ENCODE measurements at regions not wholly inside any gene's neighbourhood (a gene's known extent, or its start where the extent isn't known, plus 50 kb on each side); places are given as distances from the start of the nearest gene placed in this dataset.

DNA sequence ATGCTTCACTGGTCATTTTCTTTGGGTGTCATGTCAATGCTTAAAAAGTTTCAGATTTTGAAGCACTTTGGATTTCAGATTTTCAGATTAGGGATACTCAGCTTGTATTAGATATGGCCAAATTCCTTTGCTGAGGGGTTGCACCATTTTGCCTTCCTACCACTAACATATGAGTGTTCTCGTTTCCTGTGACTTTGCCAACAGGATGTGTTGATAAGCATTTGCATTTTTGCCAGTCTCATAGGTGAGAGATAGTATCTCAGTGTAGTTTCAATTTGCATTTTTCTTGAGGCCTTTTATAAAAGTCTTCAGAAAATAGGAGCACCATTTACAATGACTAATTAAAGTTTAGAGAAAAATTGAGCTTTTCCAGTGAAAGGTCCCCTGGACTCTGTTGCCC, 71.6 kb upstream of the CLCN4 start:
- DNase-seq = no peak

DNA sequence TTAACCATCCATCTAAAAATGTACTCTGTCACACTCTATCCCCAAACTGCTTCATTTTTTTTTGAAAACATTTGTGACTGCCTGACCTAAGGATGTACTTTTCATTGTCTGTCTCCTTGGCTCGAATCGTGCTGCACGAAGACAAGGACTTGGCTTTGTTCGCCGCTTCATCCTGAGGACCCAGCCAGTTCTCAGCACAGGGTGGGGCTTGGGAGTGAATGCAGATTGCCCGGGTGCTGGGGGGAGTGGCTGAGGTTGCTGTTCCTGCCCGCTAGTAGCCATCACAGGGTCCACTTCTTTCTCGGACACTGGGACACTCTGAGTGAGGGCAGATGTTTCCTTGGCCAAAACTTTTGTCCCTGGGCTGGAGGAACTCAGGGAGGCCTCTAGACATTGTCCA, 70.1 kb upstream of the CLCN4 start:
- DNase-seq = no peak

DNA sequence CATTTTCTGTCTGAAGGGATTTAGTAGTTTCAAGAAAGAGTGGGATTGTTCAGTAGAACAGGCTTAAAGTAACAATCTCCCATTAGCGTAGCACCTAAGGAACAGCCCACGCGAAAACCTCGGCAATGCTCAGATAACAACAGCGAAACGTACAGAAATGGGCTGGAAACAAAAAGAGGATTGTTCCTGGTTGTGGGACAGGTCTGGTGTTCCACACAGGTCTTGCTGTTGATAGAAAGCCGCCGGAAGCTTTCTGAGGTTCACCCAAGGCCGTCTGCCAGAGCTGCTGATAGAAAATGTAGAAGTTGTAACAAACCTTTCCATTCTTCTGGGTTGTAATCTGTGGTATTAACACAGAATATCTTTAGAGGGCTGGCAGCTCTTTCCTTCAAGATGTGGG, 69.4 kb upstream of the CLCN4 start:
- no peak for DNase-seq

DNA sequence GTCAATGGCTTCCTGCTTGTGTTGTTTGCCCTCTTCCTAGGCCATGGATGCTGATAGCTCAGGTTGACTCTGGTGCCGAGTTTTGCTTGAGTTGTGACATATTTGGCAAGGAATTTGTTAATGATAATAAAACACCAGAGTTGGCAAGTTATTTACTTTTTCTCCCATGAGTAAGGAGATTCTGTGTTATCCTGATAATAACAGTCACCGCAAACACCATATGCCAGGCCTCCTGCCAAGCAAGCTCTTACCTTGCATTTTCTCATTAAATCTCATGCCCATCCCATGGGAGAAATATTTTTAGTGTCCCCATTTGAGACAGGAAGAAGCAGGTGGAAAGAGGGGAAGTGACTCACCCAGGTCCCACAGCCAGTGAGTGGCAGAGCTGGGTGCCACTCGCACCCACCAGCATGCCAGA, 67.4 kb upstream of the CLCN4 start:
- no peak for DNase-seq

DNA sequence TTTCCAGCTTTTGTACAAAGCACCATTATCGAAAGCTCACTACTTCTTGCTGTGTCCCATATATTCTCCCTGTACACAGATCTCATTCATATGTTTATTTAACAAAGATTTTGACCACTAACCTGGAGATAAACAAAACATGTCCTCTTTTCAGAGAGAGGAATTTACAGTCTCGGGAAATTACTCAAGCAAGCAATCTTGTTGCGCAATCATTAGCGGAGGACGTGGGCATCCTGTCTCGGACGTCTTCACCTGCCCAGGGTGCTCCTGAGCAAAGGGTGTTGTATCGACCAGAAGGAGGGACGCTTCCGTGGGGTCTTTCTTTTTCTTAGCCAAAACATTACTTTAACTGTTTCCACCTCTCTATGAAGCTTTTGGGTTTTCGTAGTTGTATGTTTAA, 66.5 kb upstream of the CLCN4 start:
- no peak for DNase-seq

DNA sequence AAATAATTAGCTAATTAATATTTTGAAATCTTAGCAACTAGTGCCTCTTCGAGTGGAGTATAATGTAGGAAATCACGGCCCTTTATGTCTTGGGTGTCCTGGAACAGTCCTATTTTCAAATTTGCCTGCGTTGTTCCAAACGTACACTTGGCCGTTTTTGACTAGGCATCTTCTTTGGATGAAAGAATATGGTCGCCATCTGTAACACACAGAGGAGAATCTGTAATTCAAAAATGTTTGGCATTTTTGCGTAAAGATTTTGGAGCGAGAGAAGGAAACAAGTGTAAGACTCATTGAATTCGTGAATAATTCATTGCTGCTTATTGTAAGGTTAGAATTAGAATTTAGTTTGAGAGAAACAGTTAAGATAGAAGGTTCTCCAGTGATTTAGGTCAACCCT, 61.5 kb upstream of the CLCN4 start:
- DNase-seq = no peak

DNA sequence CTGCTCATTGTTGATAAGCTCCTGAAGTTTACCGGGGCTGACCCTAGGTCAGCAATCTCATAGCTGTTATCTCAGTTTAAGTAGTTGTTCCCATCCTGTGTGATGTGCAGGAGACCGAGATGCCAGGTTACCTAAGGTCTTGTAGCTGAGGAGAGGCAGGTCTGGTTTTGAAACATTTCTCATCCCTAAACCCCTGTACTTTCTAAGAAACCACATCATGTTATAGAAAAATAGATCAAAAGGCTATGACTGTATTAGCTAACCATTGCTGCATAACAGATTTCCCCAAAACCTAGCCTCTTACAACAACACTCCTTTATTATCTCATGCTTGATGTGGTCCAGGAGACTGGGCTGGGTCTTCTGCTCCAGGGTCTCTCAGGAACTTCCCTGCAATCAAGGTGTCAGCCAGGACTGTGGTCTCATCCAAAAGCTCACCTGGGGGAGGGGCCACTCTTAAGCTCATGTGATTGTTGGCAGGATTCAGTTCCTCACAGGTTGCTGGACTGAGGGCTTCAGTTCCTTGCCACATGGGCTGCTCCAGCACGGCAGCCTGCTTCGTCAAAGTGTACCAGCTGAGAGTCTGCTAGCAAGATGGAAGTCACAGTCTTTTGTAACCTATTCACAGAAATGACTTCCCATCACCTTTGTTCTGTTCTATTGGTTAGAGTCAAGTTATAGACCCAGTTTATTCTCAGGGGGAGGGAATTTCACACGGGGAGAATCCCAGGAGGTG, 60.9 kb upstream of the CLCN4 start:
- no peak for DNase-seq

DNA sequence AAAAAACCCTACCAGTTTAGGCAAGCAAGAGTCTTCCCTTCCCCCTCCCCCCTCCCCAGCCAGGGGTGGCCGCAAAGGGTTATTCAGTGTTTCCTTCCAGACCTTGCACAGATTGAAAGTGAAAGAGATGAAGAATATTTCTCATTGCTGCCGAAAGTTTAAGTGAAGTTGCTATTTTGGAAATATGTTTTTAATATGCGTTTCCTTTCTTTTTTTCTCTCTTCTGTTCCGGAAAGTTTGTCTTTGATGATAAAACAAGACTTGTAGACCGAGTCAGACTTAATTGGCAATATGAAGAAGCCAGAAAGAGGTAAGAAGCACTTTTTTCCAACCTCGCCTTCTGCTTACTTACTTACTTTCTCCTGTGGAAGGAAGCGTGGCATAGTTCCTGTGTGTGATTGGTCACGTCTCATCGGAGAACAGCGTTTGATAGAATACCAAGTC, 58.5 kb upstream of the CLCN4 start:
- DNase-seq = no peak

DNA sequence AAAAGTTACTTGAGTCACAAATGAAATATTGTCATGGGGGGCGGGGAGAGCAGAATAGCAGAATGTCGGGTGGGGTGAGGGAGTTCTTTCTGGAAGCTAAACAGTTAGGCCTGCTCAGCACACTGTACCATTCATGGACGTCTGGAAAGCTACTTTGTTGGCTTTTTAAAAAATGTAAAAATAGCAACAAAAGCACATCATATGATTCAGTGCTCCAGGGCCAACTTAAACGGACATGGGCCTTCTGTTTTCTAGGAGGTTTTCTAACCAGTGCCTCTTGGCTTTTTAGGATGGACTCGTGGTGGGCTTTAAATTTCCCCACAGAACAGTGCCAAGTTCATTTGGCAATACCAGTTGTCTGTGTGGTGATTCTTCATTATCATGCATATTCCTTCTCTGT, 57.4 kb upstream of the CLCN4 start:
- DNase-seq = no peak

DNA sequence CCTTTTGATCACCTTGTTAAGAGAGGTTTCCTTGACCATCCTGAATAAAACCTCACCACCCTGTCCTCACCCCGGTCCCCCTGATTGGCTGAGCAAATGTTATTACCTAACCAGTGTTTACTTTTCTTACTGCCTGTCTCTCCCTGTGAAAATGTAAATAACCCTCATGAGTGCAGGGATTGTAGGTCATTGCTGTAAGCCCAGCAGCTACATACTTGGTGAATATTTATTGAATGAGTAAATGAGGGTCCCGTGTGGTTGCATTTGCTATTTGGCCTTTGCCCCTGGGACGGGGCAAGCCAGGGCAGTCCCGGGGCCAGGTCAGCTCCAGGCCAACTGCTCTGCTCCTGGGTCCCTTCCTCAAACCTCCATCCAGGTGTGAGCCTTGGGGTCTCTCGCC, 55.5 kb upstream of the CLCN4 start:
- DNase-seq = no peak

DNA sequence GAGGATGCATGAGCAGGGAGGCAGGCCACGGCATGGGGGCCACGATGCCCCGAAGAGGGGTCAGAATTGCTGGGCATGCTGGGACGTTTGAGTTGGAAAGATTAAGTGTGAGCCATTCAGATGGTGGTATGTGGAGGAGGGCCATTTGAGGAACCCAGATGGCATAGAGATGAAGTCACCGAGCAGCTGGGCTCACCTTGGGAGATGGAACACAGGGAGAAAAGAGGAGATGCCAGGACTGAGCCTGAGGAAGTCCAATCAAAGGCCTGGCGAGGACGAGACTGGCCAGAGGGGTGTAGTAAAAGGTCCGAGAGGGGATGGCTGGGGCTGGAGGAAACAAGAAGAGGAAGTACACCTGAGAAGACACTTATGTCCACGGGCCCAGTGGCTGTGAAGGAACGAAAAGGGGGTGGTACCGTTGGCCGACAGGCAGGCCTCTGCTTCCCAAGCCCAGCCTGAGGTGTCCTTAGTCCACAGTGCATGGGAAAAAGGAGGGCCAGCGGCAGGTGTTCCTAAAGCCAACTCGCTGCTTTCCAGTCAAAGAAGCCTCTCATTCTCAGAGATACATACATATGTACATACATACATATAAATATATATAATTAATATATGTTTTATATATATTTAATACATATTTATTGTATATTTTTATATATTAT, 54.6 kb upstream of the CLCN4 start:
- DNase-seq = no peak

DNA sequence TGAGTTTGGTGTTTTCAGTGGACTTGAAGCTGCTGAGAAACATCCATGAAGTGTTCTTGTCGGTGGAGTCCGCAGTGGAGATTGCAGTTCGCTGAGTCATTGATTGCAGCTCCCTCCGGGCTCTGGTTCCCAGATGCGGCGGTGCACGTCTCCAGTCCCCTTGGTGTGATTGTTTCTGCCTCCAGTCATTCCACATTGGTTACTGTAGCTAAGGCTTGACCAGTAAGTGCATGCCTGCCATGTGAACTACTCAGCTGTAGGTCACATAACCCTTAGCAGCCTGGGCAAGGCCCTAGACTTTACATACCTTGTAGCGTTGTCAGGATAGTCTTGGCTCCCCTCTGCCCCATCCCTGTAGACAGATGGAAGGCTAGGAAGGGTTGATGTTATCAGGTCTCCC, 53.8 kb upstream of the CLCN4 start:
- DNase-seq = no peak

DNA sequence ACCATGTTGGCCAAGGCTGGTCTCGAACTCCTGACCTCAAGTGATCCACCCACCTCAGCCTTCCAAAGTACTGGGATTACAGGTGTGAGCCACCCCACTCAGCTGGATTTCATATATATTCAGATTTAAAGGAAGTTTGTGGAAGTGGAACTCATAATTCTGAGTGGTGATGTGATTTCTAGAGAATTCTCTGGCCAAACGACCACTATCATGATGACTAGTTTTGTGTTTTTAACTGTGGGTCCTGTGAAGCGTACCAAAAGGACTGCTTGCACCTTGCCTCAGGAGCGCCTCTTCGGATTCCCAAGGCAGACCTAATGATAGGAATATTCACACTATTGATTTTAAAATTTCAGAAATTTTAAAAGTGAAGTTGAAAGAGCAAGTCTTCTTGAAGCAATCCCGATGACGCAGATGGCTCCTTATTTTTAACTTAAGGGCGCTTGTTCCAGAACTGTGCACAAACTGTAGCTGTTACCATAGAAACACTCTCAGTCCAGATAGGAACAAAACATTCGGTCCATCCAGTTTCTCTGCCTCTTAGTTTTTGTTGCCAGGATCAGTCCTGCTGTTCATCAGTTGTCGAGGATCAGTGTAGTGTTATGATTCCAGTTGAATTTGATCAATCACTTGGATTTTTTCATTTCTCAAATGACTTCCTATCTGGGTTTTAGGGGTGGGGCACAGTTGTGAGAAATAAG, 51.7 kb upstream of the CLCN4 start:
- no peak for DNase-seq

DNA sequence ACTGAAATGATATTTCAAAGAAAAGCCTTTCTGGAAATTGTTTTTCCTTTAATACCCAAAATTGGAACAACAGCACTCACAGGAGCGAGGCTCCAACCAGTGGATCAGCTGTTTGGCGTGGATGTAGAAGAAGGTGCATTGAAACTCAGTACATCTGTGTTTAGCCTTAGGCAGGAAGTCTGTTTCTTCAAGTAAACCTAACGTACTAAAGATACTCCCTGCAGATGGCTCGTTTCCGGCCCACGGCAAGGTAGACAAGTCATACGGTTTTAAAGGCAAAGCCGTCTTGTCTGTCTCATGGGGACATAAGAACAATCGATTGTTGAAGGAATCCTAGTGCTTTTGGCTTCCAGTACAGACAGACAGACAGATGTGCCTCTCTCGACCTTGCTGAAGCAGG, 50.0 kb upstream of the CLCN4 start:
- DNase-seq = no peak

Measured in NCI-H446 (cell line).